IMR-90 (cell line): ENCODE measurements at regions not wholly inside any gene's neighbourhood (a gene's known extent, or its start where the extent isn't known, plus 50 kb on each side); places are given as distances from the start of the nearest gene placed in this dataset.

Experiments used
- ATAC-seq: fragments of 200-7000 bp; cut with Tn5 transposase; 2 replicates; pipeline ENCODE4 v1.9.1; 2020; ENCODE audit warnings: low read depth, mild to moderate bottlenecking, moderate library complexity
- BruUV-seq: library from RNA; stranded (reverse); fragments of 400-500 nt; replicated peaks from 2 replicates; lab custom pipeline; 2021; lab: Mats Ljungman, UMichigan
- CTCF ChIA-PET: fragments of 300-600 bp; formaldehyde crosslinking; extraction: SDS; loops from one replicate; lab custom pipeline; 2021; ENCODE audit warnings: antibody characterized with exemption; lab: Yijun Ruan, JAX
- POLR2A ChIA-PET: fragments of 300-600 bp; sonication (Branson Sonifier 250); formaldehyde crosslinking; loops from one replicate; lab custom pipeline; 2022; ENCODE audit warnings: antibody characterized with exemption; ENCODE audit not compliant: unreplicated experiment; lab: Charles Lee
- DNase-seq: peaks from one replicate; pipeline ENCODE4 v3.0.0; 2013
- H2AFZ ChIP-seq: replicated peaks from 2 replicates; pipeline ENCODE3; 2013; ENCODE audit warnings: low read length, mild to moderate bottlenecking; ENCODE audit not compliant: poor library complexity
- H2AK5ac ChIP-seq: 2 replicates; pipeline ENCODE4 v1.6.1; 2013; ENCODE audit warnings: low read depth, low read length, inconsistent platforms
- H2AK9ac ChIP-seq: replicated peaks from 2 replicates; pipeline ENCODE3; 2013; ENCODE audit warnings: mild to moderate bottlenecking, low read depth, low read length, moderate library complexity; ENCODE audit not compliant: poor library complexity
- H2BK120ac ChIP-seq: 2 replicates; pipeline ENCODE4 v1.6.1; 2013; ENCODE audit warnings: low read depth, low read length, inconsistent platforms
- H2BK15ac ChIP-seq: 3 replicates; pipeline ENCODE4 v1.6.1; 2013; ENCODE audit warnings: low read depth, low read length, inconsistent platforms
- H2BK20ac ChIP-seq: 2 replicates; pipeline ENCODE4 v1.6.1; 2013; ENCODE audit warnings: low read depth, mild to moderate bottlenecking, inconsistent platforms, low read length, moderate library complexity
- H2BK5ac ChIP-seq: 2 replicates; pipeline ENCODE4 v1.6.1; 2013; ENCODE audit warnings: mild to moderate bottlenecking, low read depth, low read length, inconsistent platforms; ENCODE audit not compliant: poor library complexity, severe bottlenecking
- H3K14ac ChIP-seq: replicated peaks from 2 replicates; pipeline ENCODE4 v1.6.1; 2013; ENCODE audit warnings: low read depth, low read length, inconsistent platforms
- H3K18ac ChIP-seq: 2 replicates; pipeline ENCODE4 v1.6.1; 2013; ENCODE audit warnings: low read depth, low read length, control low read depth
- H3K23ac ChIP-seq: 2 replicates; pipeline ENCODE4 v1.6.1; 2013; ENCODE audit warnings: low read depth, low read length, inconsistent platforms
- H3K27ac ChIP-seq: 2 replicates; pipeline ENCODE4 v1.5.1; 2013; ENCODE audit warnings: mild to moderate bottlenecking, control low read depth, low read length; ENCODE audit not compliant: insufficient read depth
- H3K27me3 ChIP-seq: 2 replicates; pipeline ENCODE4 v1.6.1; 2013; ENCODE audit warnings: low read length; ENCODE audit not compliant: control insufficient read depth, insufficient read depth
- H3K36me3 ChIP-seq: 2 replicates; pipeline ENCODE4 v1.6.1; 2013; ENCODE audit warnings: low read length, mixed read lengths; ENCODE audit not compliant: control insufficient read depth, insufficient read depth
- H3K4ac ChIP-seq: 2 replicates; pipeline ENCODE4 v1.6.1; 2013; ENCODE audit warnings: low read depth, low read length, inconsistent platforms
- H3K4me1 ChIP-seq: 2 replicates; pipeline ENCODE4 v1.6.1; 2013; ENCODE audit warnings: low read length, mixed read lengths; ENCODE audit not compliant: control insufficient read depth, insufficient read depth
- H3K4me2 ChIP-seq: 2 replicates; pipeline ENCODE4 v1.6.1; 2013; ENCODE audit warnings: low read depth, mild to moderate bottlenecking, control low read depth, low read length, moderate library complexity
- H3K4me3 ChIP-seq: 2 replicates; pipeline ENCODE4 v1.5.1; 2013; ENCODE audit warnings: low read depth, mild to moderate bottlenecking, control low read depth, low read length, moderate library complexity; ENCODE audit not compliant: insufficient read depth
- H3K56ac ChIP-seq: 2 replicates; pipeline ENCODE4 v1.6.1; 2013; ENCODE audit warnings: low read length, inconsistent platforms; ENCODE audit not compliant: insufficient read depth; ENCODE audit errors: extremely low read depth
- H3K79me1 ChIP-seq, 2 experiments: 2 replicates each; pipeline ENCODE4 v1.6.1; 2013; ENCODE audit warnings: low read length in 2 of 2, inconsistent platforms in 1 of 2, low read depth in 1 of 2
- H3K9ac ChIP-seq: 2 replicates; pipeline ENCODE4 v1.6.1; 2013; ENCODE audit warnings: low read depth, low read length, control low read depth
- H3K9me1 ChIP-seq: 2 replicates; pipeline ENCODE4 v1.6.1; 2013; ENCODE audit warnings: low read length, inconsistent platforms; ENCODE audit not compliant: insufficient read depth
- H3K9me3 ChIP-seq: 2 replicates; pipeline ENCODE4 v1.6.1; 2013; ENCODE audit warnings: low read length; ENCODE audit not compliant: control insufficient read depth, insufficient read depth
- H4K20me1 ChIP-seq: 2 replicates; pipeline ENCODE4 v1.6.1; 2013; ENCODE audit warnings: low read length, inconsistent platforms; ENCODE audit not compliant: insufficient read depth
- H4K5ac ChIP-seq: 2 replicates; pipeline ENCODE4 v1.6.1; 2013; ENCODE audit warnings: mild to moderate bottlenecking, low read depth, low read length, control low read depth
- H4K8ac ChIP-seq, 2 experiments: 2 replicates each; pipeline ENCODE4 v1.6.1; 2013; ENCODE audit warnings: low read depth in 2 of 2, low read length in 2 of 2, control low read depth in 1 of 2, inconsistent platforms in 1 of 2
- H4K91ac ChIP-seq: 2 replicates; pipeline ENCODE4 v1.6.1; 2013; ENCODE audit warnings: low read depth, low read length, inconsistent platforms; ENCODE audit not compliant: insufficient read depth
- CEBPB ChIP-seq: IDR thresholded peaks from 2 replicates; pipeline ENCODE4 v1.6.1; 2012; ENCODE audit warnings: low read depth, low read length, improper control_type of control experiment
- CHD1 ChIP-seq: IDR thresholded peaks from 2 replicates; pipeline ENCODE4 v1.6.1; 2012; ENCODE audit warnings: low read depth, low read length, improper control_type of control experiment
- FOS ChIP-seq: fragments of 150-350 bp; IDR thresholded peaks from 2 replicates; pipeline ENCODE4 v1.6.1; 2016; ENCODE audit warnings: low read depth, low read length
- MXI1 ChIP-seq: IDR thresholded peaks from 2 replicates; pipeline ENCODE4 v1.6.1; 2012; ENCODE audit warnings: low read depth, mild to moderate bottlenecking, low read length, moderate library complexity, borderline replicate concordance
- RAD21 ChIP-seq: IDR thresholded peaks from 2 replicates; pipeline ENCODE4 v1.6.1; 2012; ENCODE audit warnings: low read length, improper control_type of control experiment
- SMC3 ChIP-seq: fragments of 150-350 bp; IDR thresholded peaks from 2 replicates; pipeline ENCODE4 v1.6.1; 2016; ENCODE audit warnings: low read depth, mild to moderate bottlenecking, antibody characterized with exemption, low read length, moderate library complexity
- USF2 ChIP-seq: fragments of 150-350 bp; IDR thresholded peaks from 2 replicates; pipeline ENCODE4 v1.6.1; 2017; ENCODE audit warnings: mild to moderate bottlenecking, antibody characterized with exemption, low read length, low read depth
- WGBS, 2 experiments: methylation state at CpG; one replicate each; pipeline versions ENCODE4 v1.1.5 to v1.1.7; 2013; ENCODE audit warnings: missing lambda C conversion rate in 2 of 2; ENCODE audit not compliant: insufficient read length in 1 of 2; ENCODE audit errors: extremely low coverage in 2 of 2; 5-methylcytosine and 5-hydroxymethylcytosine counted together
- dilution Hi-C: fragments of 300-500 bp; cut with HindIII; formaldehyde crosslinking; loops from one replicate; pipeline ENCODE4 v1.14.3; 2018; ENCODE audit warnings: low sequenced_read_pairs; ENCODE audit not compliant: unreplicated experiment
- in situ Hi-C: fragments of 300-500 bp; cut with MboI; formaldehyde crosslinking; loops from 3 replicates; pipeline ENCODE4 v1.14.3; 2019; ENCODE audit warnings: low sequenced_read_pairs, inconsistent platforms, mixed read lengths
- intact Hi-C: fragments of 100-400 bp; cut with micrococcal nuclease; formaldehyde crosslinking; loops from 2 replicates; pipeline ENCODE4 v1.10.0; 2022

GRCh38 chr14:105907276-105907675 is 380.9 kb downstream of the TMEM121 start:
- Histone ChIP-seq H3K9me3 (peaks cover 35% of the 10 kb centered on the region), H3K36me3 (no peaks in the 10 kb centered on the region), H3K27ac (no peak overlapping the region), H2BK5ac (no peak overlapping the region), H4K5ac (no peak overlapping the region), H3K4me2 (no peak overlapping the region), H2BK15ac (no peak overlapping the region), H4K91ac (no peak overlapping the region), H2AK9ac (no peak overlapping the region), H3K14ac (no peak overlapping the region), H3K23ac (no peak overlapping the region), H4K20me1 (no peaks in the 10 kb centered on the region), H3K18ac (no peak overlapping the region), H3K4me3 (no peak overlapping the region), H2BK20ac (no peak overlapping the region), H3K4ac (no peak overlapping the region), H3K56ac (no peak overlapping the region), H3K79me1 (no peaks in the 10 kb centered on the region), H2AFZ (no peak overlapping the region), H3K27me3 (no peaks in the 10 kb centered on the region), H3K9me1 (no peaks in the 10 kb centered on the region), H2AK5ac (no peak overlapping the region), H2BK120ac (no peak overlapping the region), H3K4me1 (no peaks in the 10 kb centered on the region), H3K9ac (no peak overlapping the region), H4K8ac (no peak overlapping the region)
- ATAC-seq = no peak
- CTCF ChIA-PET = no interaction called here
- intact Hi-C loops (no loop called here), in situ Hi-C loops (no loop called here), dilution Hi-C loops (no loop called here)
- BruUV-seq = no TSS peak
- POLR2A ChIA-PET = no interaction called here
- no CpG with 5 or more reads among the region's 3 CpGs for WGBS, 2 experiments
- no peak for DNase-seq
- no peak for TF ChIP-seq USF2
- TF ChIP-seq FOS = no peak
- TF ChIP-seq MXI1 = no peak
- no peak for TF ChIP-seq CEBPB
- no peak for TF ChIP-seq CHD1
- no peak for TF ChIP-seq SMC3
- no peak for TF ChIP-seq RAD21
